Skin epidermis (tissue), 12 donors: ENCODE measurements at regions not wholly inside any gene's neighbourhood (a gene's known extent, or its start where the extent isn't known, plus 50 kb on each side); places are given as distances from the start of the nearest gene placed in this dataset.
"Not testable (repeated sequence)": the region's sequence is repeated elsewhere in the genome, so short reads cannot be mapped to it uniquely, and the experiment has no call there.

Experiments used
- H3K27ac ChIP-seq, 21 experiments: fragments of 200-600 bp; sonication (generic) in 11 of 21; one replicate each; pipeline ENCODE4 v1.5.0; 2020; ENCODE audit warnings: mild to moderate bottlenecking in 3 of 21, inconsistent platforms in 2 of 21, moderate library complexity in 2 of 21
- H3K4me3 ChIP-seq, 7 experiments: fragments of 200-600 bp; sonication (generic) in 2 of 7; one replicate each; pipeline ENCODE4 v1.5.0; 2020; ENCODE audit warnings: inconsistent platforms in 2 of 7, mild to moderate bottlenecking in 2 of 7, moderate library complexity in 1 of 7

DNA sequence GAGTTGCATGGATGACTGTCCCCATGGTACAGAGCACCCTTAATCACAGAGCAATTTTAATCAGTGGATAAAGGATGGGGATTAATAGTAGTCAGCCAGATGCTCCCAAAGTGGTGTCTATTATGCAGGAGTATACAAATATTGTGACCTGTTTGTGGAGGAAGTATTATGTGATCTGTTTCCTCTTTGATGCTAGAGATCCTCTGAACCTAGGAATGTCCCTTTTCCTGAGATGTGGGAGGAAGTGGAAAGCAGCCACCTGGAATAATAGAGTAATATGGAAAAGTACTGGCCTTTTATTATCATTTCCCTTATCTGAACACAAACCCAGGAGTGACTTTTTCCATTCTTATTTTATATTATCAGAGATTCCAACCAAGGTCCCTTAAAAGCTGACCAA lies 94.2 kb upstream of the EFEMP1 start:
- Histone ChIP-seq H3K27ac (peak overlapping the region in 1 of 21 experiments; percentile 52), H3K4me3 (no peak overlapping the region)

- peak overlapping the region in 1 of 21 experiments; percentile 52 for H3K27ac ChIP-seq
Measured at GRCh38 chr2:56018267-56018666, 94.7 kb upstream of the EFEMP1 start.

DNA sequence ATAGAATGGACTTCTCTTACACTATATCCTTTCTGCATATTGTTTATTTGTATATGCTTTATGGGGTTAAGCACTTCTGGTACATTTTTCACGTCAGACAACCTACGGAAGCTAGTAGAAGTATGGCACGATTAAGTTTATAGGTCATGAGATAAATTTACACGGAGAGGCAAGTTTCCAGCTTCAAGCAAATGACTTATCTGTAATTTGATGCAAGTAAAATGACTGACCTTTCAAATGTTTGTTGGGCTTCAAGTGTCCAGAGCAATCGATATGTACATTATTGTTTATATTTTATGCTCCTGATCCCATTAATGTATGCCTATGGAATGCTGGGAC lies 97.5 kb upstream of the EFEMP1 start:
- no peak overlapping the region for H3K4me3 ChIP-seq

More at GRCh38 chr2:56018267-56018666, 94.7 kb upstream of the EFEMP1 start:
- no peak overlapping the region for H3K4me3 ChIP-seq

DNA sequence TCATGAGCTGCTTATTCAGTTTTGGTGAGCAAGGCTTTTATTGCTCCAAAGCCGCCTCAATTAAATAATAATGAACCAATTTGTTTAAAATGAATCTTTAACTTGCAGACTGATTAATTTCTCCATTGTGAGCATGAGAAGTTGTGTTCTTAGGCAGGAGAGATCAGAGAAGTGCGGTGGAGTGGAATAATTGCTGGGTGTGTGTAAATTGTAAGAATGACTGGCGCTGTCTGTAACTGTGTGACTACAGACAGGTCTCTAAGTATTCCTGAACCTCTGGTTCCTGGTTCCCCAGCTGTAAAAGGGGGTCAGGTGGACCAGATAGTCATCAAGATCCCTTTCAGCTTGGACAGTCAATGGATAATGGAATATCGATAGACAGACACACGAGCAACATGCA lies 98.0 kb upstream of the EFEMP1 start:
- Histone ChIP-seq H3K4me3 (no peak overlapping the region), H3K27ac (no peak overlapping the region)

More for the DNA sequence above, 97.5 kb upstream of the EFEMP1 start:
- H3K27ac ChIP-seq: no peak overlapping the region

DNA sequence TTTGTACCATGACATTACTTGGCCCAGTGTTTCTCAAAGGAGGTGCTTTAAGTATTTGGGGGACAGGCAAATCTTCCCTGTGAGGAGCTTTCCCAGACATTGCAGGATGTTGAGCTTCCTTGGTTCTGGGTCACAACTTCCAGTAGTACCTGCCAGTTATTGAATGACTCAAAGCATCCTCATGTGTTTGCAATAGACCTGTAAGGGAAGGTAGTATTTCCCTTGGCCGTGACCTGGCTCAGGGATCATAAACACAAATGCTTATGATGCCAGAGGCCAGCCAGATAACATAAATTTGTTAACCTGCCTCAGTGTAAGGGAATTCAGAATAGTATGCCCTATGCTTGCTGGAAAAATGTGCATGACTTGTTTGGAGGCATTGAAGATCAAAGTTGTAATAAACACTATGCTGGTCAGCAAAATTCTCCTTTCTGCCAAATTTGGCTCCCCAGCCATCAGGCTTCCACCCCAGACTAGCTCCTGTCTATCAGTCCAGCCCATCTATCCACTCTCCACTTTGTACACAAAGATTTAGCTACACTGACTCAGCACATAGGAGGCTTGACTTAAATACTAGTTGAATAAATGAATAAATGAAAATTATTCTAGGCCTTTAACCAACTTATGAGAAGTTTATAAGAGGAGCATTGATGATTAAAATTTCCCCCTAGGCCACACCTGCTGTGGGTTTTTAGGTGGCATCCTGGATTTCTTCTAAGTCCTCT lies 102.0 kb upstream of the EFEMP1 start:
- Histone ChIP-seq H3K4me3 (no peak overlapping the region), H3K27ac (no peak overlapping the region)

GRCh38 chr2:56026828-56027227 lies 103.2 kb upstream of the EFEMP1 start:
- Histone ChIP-seq H3K4me3 (no peak overlapping the region), H3K27ac (no peak overlapping the region)

DNA sequence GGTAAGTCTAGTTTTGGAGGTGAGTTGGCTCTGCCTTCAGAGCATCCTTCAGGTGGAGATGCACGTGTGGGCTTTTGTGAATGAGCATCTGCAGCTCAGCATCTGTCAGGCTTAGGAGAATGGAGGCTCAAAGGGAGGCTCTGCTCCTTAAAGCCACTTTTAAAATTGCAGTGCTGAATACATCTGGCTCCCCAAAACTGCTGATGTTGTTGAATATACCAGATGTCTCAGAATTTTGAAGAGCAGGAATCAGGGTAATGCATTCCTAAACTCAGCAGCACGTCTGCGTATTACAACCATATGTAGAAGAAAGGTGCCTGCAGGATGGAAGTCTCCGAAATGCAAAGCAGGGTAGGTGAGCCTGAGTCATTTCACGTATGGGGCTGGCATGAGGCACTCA lies 106.5 kb upstream of the EFEMP1 start:
- Histone ChIP-seq H3K4me3 (no peak overlapping the region), H3K27ac (no peak overlapping the region)

DNA sequence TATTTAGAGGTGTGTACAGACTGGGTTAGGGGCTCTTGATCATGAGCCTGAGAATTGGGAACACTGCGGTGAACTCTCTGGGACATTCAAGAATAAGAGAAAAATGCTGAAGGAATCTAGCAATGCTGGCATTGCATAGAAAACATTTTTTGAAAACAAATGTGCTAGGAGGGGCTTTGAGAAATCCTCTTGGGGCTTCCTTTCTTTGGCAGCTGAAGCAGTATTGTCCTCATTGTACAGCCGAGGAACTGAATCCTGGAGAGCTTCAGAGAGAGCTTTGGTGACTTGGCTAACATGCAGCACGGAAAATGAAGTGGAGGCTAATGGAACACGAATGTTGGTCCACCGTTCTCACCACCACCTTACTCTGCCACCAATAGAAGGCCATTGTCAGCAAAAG lies 107.3 kb upstream of the EFEMP1 start:
- Histone ChIP-seq H3K4me3 (no peak overlapping the region), H3K27ac (no peak overlapping the region)

DNA sequence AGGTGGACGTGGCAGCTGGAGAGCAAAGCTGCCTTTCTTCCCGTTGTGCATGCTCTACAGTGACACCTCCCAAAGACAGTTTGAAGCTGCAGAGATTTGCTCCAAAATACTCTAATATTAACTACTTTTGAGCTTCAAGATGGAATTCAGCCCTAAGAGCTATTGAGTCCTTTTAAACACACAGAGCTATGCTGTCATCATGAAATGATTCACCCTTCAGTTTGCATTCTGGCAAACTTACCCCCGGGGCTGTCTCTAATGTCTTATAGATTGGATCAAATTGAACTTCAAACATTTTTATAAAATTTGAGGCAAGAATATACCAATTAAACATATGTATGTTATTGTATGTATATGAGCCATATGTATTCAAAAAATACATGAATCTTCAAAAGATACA lies 110.7 kb upstream of the EFEMP1 start:
- Histone ChIP-seq H3K4me3 (no peak overlapping the region), H3K27ac (no peak overlapping the region)

- no peak overlapping the region for H3K27ac ChIP-seq
- no peak overlapping the region for H3K4me3 ChIP-seq
Measured at GRCh38 chr2:56040189-56040588, 116.6 kb upstream of the EFEMP1 start.

DNA sequence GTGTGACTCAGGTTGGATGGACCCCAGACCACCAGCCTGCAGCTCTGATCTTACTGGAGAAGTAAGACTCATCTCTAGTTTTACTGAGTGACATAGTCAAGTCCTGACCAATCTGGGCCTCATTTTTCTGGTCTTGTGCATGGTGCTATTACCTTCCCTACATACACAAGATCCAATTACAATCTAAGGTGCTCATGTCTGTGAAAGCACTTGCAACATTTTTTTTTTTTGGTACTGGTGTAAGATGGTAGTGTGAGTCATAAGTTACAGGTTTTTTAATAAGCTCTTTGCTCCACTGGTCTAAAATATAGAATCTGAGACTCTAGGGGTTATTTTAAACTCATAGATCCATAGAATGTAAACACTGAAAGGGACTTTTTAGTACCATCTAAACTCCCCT lies 117.3 kb upstream of the EFEMP1 start:
- Histone ChIP-seq H3K4me3 (no peak overlapping the region), H3K27ac (no peak overlapping the region)

DNA sequence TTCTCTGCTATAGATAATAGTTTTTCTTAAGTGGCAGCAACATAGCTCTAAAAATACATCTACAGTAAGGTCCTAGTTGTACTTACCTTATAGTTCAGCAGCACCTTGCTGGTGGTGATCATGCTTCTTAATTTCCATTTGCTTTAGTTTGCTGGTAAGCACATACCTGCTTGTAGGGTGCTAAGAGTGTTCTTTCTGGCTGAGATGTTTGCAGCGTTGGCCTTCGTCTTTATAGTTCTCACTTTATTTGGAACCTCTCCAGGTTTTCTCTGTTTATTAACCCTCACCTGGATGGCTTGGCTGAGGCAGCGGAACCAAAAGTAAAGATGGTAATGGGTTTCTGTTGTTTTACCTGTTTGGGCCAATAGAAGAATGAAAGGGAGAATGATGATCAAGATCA lies 123.6 kb upstream of the EFEMP1 start:
- Histone ChIP-seq H3K4me3 (no peak overlapping the region), H3K27ac (no peak overlapping the region)

DNA sequence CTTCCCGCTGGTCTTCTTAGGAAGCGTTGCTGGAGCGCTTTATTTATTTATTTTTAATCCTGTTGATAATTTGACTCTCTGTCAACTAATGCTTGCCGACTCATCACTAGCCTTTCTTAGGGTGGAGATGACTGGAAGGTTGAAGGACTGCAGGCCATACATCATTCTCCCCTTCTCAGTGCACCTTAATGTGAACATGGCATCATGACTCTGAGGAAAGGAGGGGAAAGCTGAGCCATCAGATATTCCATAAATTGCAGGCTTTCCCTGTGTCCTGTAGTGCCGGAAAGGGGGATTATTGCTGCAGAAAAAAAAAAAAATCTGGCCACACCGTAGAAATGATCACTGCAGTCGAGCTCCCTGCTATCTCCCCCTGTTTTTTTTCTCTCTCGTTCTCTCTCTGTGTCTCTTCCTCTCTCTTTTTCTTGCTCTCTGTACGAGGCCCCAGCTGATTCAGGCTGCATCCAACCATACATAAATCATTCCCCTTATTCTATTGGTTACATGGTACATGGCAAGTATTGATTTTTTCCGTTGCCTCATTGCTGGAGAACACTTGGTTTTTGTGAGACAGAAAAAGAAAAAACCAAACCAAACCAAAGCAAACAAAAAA lies 125.8 kb upstream of the EFEMP1 start:
- no peak overlapping the region for H3K4me3 ChIP-seq
- no peak overlapping the region for H3K27ac ChIP-seq

- H3K4me3 ChIP-seq: no peak overlapping the region
Measured at GRCh38 chr2:56053679-56054078, 130.1 kb upstream of the EFEMP1 start.

DNA sequence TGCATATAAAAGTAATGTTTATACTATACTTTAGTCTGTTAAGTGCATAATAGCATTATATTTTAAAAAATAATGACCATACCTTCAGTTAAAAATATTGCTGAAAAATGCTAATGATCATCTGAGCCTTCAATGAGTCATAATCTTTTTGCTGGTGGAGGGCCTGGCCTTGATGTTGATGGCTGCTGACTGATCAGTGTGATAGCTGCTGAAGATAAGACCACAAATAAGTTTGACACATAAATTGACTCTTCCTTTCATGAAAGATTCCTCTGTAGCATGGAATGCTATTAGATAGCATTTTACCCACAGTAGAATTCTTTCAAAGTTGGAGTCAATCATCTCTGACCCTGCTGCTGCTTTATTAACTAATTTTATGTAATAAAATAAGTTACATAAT lies 128.4 kb upstream of the CCDC85A start:
- no peak overlapping the region for H3K4me3 ChIP-seq
- no peak overlapping the region for H3K27ac ChIP-seq

More at GRCh38 chr2:56053679-56054078, 130.1 kb upstream of the EFEMP1 start:
- H3K27ac ChIP-seq: no peak overlapping the region

- not testable (repeated sequence) for H3K27ac ChIP-seq
Measured at GRCh38 chr2:56061327-56061726, 122.5 kb upstream of the CCDC85A start.

DNA sequence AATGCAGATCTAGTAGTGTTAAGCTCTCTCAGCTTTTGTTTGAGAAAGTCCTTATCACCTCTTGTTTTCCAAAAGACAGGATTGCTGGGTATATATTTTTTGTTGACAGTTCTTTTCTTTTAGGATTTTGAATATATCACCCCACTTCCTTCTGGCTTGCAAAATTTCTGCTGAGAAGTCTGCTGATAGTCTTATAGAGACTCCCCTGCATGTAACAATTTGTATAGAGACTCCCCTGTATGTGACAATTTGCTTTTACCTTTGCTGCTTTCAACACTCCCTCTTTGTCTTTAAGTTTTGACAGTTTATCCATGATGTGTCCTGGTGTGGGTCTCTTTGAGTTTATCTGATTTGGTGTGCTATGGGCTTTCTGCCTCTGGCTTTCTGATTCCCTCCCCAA lies 115.0 kb upstream of the CCDC85A start:
- Histone ChIP-seq H3K4me3 (no peak overlapping the region), H3K27ac (no peak overlapping the region)

More at GRCh38 chr2:56061327-56061726, 122.5 kb upstream of the CCDC85A start:
- not testable (repeated sequence) for H3K4me3 ChIP-seq

DNA sequence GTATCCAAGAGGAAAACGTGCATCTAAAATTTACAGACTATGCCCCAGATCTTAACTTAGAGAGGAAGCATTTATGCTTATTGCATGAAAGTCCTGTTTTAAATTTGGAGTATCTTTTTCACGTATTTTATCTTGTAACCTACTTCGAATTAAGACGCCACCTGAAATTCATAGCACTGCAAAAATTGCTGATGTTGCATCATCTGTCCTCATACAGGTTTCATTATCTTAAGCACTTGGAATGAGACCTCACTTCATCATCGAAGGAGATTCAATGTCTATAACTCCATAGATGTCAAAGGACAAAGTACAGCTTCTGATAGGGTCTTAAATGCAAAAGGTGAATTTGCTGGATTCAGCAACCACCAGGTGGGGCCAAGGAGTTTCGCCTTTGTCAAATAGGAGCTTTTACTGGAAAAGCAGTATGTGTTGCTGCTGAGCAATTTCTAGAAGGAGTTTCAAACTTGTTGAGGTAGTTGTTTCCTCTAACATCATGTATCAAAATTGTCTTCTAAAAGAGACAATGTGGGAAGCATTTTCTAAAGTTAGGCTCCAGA lies 106.4 kb upstream of the CCDC85A start:
- Histone ChIP-seq H3K27ac (no peak overlapping the region), H3K4me3 (no peak overlapping the region)

DNA sequence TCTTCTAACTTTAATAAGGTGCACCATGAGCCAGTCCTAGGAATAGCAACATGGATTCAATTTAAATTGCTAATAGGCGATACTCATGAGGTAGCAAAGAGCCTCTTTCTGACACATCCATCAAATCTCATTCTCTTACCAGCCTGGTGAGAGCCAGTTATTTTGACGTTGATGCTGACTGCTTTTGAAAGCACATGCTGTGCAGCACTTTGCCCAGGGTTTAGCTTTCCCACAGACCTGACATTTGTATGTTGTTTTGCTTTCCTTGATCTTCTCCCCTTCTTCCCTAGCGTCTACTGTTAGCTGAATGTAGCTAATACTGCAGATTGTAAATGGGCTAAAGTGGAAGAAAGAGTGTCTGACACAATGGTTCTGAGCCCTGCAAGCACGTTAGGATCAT lies 101.1 kb upstream of the CCDC85A start:
- Histone ChIP-seq H3K27ac (no peak overlapping the region), H3K4me3 (no peak overlapping the region)

DNA sequence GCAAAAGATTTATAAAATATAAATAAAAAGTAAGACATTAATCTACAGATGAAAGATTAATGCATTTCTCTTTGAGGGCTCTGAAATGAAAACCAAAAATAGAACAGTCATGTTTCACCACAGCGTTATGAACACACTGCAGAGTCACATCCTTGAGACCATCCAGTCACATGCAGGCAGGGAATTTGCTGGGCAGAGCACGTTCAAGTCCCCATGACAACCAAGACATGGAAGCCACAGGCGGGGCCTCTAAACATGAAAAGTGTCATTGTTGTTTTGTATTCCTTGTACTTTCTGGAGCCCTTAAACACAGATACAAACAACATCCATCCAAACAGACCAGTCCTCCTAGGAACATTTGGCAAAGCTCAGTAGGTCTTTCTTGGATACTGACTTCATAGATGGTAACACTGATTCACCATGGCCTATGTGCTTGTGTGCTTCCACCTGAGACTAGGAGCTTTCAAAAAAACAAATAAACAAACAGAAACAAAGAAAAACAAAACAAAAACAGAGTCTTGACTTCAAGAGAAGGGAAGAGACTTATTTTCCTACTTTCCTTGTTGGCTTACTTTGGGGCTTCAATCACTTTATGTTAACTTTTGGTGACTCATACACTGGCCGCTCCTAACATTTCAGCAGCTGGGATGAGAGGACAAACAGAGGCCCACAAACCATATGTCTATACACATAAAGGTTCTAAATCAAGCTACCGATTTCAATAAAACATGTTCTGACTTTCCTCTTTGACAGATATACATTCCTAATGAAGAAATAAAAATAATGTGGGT lies 99.5 kb upstream of the CCDC85A start:
- Histone ChIP-seq H3K4me3 (no peak overlapping the region), H3K27ac (no peak overlapping the region)

DNA sequence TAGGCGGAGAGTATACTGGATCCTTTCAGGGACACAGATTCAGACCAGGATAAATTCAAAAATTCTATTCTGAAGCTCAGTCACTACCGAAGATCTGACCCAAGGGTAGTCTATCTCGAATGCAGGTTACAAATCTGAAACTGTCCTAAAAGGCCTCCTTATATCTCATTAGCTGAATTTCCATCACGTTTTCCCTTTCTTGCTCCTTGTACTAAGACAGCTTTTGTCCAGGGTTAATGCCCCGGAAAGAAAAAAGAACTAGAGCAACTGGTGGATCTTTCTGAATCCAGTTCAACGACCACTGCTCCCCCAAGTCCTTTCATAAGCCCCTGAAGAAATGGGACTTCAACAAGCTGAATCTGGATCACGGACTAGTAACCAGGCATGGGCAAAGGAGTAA lies 97.5 kb upstream of the CCDC85A start:
- H3K27ac ChIP-seq: no peak overlapping the region
- no peak overlapping the region for H3K4me3 ChIP-seq
